NCI-H128 (cell line): ENCODE measurements at regions not wholly inside any gene's neighbourhood (a gene's known extent, or its start where the extent isn't known, plus 50 kb on each side); places are given as distances from the start of the nearest gene placed in this dataset.
"Not testable (repeated sequence)": the region's sequence is repeated elsewhere in the genome, so short reads cannot be mapped to it uniquely, and the experiment has no call there.

Experiments
- DNase-seq: peaks from one replicate; lab custom pipeline; 2025; ENCODE audit not compliant: unreplicated experiment; lab: John Stamatoyannopoulos, UW

- DNase-seq, result no peak
Observed at GRCh38 chr3:29022976-29023375, 257.9 kb upstream of the RBMS3 start.

GRCh38 chr3:29026286-29026685, 254.6 kb upstream of the RBMS3 start:
- no peak for DNase-seq

GRCh38 chr3:29026959-29027358, 253.9 kb upstream of the RBMS3 start:
- no peak for DNase-seq

GRCh38 chr3:29031175-29031574, 249.7 kb upstream of the RBMS3 start:
- DNase-seq, result not testable (repeated sequence)

GRCh38 chr3:29033511-29033910, 247.4 kb upstream of the RBMS3 start:
- no peak for DNase-seq

- DNase-seq, result no peak
Observed at GRCh38 chr3:29050155-29050554, 230.7 kb upstream of the RBMS3 start.

- DNase-seq, result no peak
Observed at GRCh38 chr3:29057326-29057725, 223.5 kb upstream of the RBMS3 start.

- DNase-seq, result no peak
Observed at GRCh38 chr3:29064085-29064484, 216.8 kb upstream of the RBMS3 start.

- peak; percentile 73 for DNase-seq
Observed at GRCh38 chr3:29065211-29065785, 215.6 kb upstream of the RBMS3 start.

GRCh38 chr3:29067007-29067406, 213.9 kb upstream of the RBMS3 start:
- DNase-seq, result no peak

- DNase-seq, result no peak
Observed at GRCh38 chr3:29070959-29071634, 209.8 kb upstream of the RBMS3 start.

- DNase-seq, result no peak
Observed at GRCh38 chr3:29072611-29073010, 208.3 kb upstream of the RBMS3 start.

GRCh38 chr3:29077356-29077755, 203.5 kb upstream of the RBMS3 start:
- no peak for DNase-seq

- no peak for DNase-seq
Observed at GRCh38 chr3:29079358-29079757, 201.5 kb upstream of the RBMS3 start.

- DNase-seq, result no peak
Observed at GRCh38 chr3:29080967-29081366, 199.9 kb upstream of the RBMS3 start.

- no peak for DNase-seq
Observed at GRCh38 chr3:29083081-29083480, 197.8 kb upstream of the RBMS3 start.

GRCh38 chr3:29083676-29084075, 197.2 kb upstream of the RBMS3 start:
- no peak for DNase-seq

- DNase-seq, result no peak
Observed at GRCh38 chr3:29088579-29088978, 192.3 kb upstream of the RBMS3 start.

GRCh38 chr3:29090912-29091597, 189.8 kb upstream of the RBMS3 start:
- no peak for DNase-seq

- DNase-seq, result no peak
Observed at GRCh38 chr3:29091599-29092189, 189.2 kb upstream of the RBMS3 start.

- DNase-seq, result no peak
Observed at GRCh38 chr3:29092348-29092747, 188.5 kb upstream of the RBMS3 start.

GRCh38 chr3:29099296-29099695, 181.6 kb upstream of the RBMS3 start:
- DNase-seq, result no peak
